DMS53 treated with DMSO at 0.1 percent for 48 hours (cell line): ENCODE measurements at regions not wholly inside any gene's neighbourhood (a gene's known extent, or its start where the extent isn't known, plus 50 kb on each side); places are given as distances from the start of the nearest gene placed in this dataset.
"Not testable (repeated sequence)": the region's sequence is repeated elsewhere in the genome, so short reads cannot be mapped to it uniquely, and the experiment has no call there.

ENCODE experiments used
- DNase-seq: peaks from one replicate; lab custom pipeline; 2025; ENCODE audit not compliant: unreplicated experiment; lab: John Stamatoyannopoulos, UW

GRCh38 chr17:22131740-22132139 is 439.4 kb downstream of the KCNJ18 start:
- DNase-seq, result no peak

GRCh38 chr17:22138861-22139469 is 446.6 kb downstream of the KCNJ18 start:
- no peak for DNase-seq

DNA sequence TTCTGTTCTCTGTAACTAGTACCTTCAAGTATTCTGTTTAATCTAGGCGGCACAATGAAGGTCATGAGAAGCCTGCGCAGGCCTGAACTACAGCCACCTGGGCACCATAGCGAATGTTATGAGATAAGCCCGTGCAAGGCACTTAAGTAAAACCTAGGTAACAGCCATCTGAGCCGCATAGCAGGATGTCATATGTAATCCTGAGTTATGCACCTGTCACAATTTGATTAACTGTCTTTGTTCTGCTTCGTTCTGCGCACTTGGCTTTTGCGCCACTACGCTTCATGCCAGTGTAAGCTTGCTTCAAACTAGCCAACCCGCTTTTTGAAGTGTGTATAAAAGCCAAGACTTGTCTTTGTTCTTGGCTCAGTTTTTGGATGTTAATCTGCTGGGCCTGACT is 449.8 kb downstream of the KCNJ18 start:
- no peak for DNase-seq

DNA sequence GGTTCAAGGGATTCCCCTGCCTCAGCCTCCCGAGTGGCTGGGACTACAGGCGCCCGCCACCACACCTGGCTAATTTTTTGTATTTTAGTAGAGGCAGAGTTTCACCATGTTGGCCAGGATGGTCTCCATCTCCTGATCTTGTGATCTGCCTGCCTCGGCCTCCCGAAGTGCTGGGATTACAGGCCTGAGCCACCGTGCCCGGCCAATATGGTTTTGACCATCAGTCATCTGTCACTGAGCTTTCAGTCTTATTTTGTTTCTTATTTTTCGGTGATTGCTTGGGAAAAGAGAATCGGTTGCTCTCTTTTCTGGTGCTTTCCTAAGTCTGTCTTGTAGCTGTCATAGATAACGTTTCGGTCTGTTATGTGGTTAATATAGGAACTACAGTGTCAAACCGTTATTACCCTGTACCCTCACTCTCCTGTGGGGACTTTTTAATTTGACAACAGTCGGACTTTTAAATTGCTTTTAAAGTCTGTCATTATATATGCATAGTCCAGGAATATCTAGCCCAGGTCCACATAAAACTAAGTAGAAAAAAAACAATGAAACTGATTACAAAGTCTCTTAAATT is 453.4 kb downstream of the KCNJ18 start:
- no peak for DNase-seq

DNA sequence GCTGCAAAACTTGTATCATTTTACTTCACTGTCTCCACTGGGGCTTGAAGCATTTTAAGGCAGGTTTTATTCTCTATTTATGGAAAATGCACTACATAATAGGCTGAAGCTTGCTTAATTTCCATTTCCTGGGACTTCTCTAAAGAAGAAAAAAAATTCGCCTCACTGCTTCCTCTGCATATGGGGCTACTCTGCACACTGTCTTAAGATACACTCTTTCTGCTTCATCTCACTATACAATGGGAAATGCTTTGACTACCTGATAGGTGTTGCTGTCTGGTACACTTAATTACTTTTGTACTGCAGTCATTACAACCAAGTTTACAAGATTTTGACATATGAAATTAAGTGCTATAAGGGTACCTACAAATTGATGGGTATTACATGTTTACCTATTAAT is 466.0 kb downstream of the KCNJ18 start:
- DNase-seq, result no peak

GRCh38 chr17:22161376-22161775 is 469.1 kb downstream of the KCNJ18 start:
- DNase-seq, result no peak

GRCh38 chr17:22171631-22172030 is 479.3 kb downstream of the KCNJ18 start:
- DNase-seq, result no peak

DNA sequence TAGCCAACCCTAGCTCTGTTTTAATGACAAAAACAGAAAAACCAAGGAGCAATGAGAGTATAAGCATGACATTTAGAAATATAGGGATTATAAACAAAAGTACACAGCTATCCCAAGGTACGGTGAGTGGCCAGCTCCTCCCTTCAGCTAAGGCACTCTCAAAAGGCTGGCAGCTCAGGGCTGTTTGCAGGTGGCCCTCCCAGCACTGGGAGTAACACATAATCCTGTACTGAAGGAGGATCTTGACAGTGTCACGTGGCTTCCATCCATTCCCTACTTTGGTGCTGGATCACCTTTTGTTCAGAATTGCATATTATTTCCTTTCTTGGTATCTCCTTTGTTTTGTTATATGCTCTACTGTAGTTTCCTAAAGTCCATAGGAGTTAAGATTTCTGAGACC is 500.8 kb downstream of the KCNJ18 start:
- DNase-seq, result no peak

GRCh38 chr17:22200187-22200586 is 507.9 kb downstream of the KCNJ18 start:
- DNase-seq, result not testable (repeated sequence)

GRCh38 chr17:22202702-22203101 is 510.4 kb downstream of the KCNJ18 start:
- no peak for DNase-seq

DNA sequence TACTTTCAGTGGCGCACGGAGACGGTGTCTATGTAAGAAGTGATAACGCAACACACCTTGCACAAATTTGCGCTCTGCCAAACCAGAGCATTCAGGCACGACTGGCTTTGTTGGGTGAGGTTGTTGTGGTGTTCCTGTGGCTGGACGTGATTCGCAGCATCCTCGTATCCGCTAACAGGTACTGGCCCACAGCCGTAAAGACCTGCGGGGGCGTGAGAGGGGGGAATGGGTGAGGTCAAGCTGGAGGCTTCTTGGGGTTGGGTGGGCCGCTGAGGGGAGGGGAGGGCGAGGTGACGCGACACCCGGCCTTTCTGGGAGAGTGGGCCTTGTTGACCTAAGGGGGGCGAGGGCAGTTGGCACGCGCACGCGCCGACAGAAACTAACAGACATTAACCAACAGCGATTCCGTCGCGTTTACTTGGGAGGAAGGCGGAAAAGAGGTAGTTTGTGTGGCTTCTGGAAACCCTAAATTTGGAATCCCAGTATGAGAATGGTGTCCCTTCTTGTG is 510.9 kb downstream of the KCNJ18 start:
- DNase-seq, result no peak

DNA sequence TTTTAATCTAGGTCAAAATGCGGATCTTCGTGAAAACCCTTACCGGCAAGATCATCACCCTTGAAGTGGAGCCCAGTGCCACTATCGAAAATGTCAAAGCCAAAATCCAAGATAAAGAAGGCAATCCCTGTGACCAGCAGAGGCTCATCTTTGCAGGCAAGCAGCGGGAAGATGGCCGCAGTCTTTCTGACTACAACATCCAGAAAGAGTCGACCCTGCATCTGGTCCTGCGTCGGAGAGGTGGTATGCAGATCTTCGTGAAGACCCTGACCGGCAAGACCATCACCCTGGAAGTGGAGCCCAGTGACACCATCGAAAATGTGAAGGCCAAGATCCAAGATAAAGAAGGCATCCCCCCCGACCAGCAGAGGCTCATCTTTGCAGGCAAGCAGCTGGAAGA is 511.8 kb downstream of the KCNJ18 start:
- not testable (repeated sequence) for DNase-seq

- not testable (repeated sequence) for DNase-seq
These were observed 517.9 kb downstream of the KCNJ18 start for GRCh38 chr17:22210212-22210611.

- DNase-seq, result not testable (repeated sequence)
These were observed 520.8 kb downstream of the KCNJ18 start for GRCh38 chr17:22213169-22213568.

DNA sequence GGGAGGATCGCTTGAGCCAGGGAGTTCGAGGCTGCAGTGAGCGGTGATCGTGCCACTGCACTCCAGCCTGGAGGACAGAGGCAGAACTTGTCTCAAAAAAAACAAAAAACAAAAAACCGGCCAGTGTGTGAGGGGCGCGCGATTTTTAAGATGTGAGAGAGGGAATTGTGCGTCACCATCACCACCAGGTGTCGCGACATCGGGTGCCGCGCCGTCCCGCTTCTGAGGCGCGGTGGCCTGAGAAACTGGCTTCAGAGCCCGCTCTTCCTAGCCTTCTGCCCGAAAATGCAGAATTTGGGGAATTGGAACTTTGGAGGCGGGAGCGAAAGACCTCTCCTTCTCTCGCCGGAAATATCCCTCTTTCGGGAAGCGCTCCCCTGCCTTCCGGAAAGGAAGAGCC is 524.8 kb downstream of the KCNJ18 start:
- DNase-seq, result no peak

DNA sequence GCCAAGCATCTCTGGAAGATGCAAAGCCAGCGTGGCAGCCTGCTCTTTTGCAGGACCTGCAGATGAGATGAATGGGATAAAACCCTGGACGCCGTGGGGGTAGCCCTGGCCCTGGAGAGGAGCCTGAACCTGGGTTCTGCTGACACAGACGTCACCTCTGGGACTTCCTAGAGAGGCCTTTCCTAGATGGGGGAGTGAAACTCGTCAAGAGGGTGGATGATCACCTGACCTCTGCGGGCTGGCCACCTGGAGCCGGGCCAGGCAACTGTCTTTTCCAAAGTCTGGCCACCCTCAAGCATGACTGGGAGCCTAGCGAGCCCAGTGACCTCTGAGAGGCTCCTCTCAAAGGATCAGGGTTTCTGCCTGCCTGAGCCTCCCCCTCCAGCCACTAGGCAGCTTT is 529.0 kb downstream of the KCNJ18 start:
- DNase-seq, result no peak

DNA sequence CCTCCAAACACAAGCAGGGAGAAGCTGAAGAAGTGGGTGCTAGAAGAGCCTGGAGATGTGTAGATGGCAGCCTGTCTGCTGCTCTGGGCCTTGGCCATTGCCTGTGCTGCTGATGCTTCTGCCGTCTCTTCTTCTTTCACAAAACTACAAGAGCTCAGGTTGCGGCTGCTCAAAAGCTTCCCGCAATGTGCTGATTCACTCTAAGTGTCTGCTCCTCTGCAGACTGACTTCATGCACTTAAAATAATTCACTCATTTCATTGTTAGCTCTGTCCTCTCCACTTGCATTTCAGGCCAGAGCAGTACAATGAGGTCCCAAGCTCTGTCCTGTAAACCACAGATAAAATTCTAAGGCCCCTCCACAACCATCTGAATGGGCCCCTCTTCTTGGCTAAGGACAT is 534.2 kb downstream of the KCNJ18 start:
- not testable (repeated sequence) for DNase-seq

DNA sequence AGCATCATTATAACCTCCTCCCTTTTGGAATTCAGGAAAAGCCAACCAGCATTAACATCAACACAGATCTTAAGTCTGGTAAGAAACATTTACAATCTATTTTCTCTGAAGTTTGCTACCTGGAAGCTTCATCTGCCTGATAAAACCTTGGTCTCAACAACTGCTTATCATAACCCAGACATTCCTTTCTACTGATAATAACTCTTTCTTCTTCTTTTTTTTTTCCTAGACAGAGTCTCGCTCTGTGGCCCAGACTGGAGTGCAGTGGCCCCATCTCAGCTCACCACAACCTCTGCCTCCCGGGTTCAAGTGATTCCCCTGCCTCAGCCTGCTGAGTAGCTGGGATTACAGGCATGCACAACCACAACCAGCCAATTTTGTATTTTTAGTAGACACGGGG is 534.6 kb downstream of the KCNJ18 start:
- DNase-seq, result not testable (repeated sequence)

GRCh38 chr17:22227699-22228553 is 535.6 kb downstream of the KCNJ18 start:
- DNase-seq, result not testable (repeated sequence)

DNA sequence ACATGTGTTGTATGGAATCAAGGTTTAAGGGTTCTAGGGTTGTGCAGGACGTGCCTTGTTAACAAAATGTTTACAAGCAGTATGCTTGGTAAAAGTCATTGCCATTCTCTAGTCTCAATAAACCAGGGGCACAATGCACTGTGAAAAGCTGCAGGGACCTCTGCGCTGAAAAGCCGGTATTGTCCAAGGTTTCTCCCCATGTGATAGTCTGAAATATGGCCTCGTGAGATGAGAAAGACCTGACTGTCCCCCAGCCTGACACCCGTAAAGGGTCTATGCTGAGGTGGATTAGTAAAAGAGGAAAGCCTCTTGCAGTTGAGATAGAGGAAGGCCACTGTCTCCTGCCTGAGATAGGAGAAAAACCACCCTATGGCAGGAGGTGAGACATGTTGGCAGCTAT is 537.5 kb downstream of the KCNJ18 start:
- DNase-seq, result not testable (repeated sequence)

GRCh38 chr17:22233382-22233781 is 541.1 kb downstream of the KCNJ18 start:
- DNase-seq, result no peak

- DNase-seq, result no peak
These were observed 550.1 kb downstream of the KCNJ18 start for GRCh38 chr17:22242472-22242871.
